ENCODE measurements at regions not wholly inside any gene's neighbourhood (a gene's known extent, or its start where the extent isn't known, plus 50 kb on each side); places are given as distances from the start of the nearest gene placed in this dataset.

DNA sequence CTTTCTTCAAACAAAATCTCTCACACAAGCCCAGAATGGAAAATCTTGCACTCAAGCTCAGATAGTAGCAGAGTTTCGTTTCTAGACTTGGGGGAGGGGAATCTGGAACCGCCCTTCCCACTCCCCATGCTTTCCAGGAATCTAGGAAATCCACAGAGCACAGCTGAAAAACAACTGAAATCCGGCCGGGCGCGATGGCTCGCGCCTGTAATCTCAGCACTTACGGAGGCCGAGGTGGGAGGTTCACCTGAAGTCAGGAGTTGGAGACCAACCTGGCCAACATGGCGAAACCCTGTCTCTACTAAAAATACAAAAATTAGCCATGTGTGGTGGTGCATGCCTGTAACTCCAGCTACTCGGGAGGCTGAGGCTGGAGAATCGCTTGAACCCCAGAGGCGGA lies 127.3 kb upstream of the SLC34A2 start:
- DNase-seq (ENCODE audit: low spot score): no peak

DNA sequence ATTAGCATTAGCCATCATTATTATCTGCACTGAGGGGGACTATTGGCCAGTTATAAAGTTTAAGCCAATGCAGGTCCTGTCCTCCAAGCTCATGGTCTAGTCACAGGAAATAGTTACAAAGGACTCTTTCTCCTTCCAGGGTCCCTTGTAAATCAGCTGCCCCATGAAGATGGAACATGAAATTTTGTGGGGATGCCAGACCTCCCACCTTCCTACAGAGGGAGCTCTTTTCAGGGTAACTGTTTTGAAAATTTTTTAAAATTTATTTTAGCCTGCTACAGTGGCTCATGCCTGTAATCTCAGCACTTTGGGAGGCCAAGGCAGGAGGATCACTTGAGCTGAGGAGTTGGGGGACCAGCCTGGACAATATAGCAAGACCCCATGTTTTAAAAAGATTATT lies 124.4 kb upstream of the SLC34A2 start:
- DNase-seq (ENCODE audit: low spot score): no peak

DNA sequence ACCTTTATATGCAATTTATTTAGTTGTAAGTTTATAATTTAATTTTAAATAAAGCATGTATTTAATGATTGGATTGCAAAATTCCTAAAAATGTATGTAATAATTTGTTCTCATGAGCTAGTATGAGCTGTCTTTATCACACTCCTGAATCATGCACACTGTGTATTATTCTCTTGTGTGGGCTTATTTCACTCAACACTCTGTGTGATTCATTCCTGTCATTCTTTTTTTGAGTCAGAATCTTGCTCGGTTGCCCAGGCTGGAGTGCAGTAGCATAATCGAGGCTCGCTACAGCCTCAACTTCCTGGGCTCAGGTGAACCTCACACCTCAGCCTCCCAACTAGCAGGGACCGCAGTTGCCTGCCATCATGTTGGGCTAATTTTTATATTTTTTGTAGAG lies 123.1 kb upstream of the SLC34A2 start:
- DNase-seq (ENCODE audit: low spot score): no peak

DNA sequence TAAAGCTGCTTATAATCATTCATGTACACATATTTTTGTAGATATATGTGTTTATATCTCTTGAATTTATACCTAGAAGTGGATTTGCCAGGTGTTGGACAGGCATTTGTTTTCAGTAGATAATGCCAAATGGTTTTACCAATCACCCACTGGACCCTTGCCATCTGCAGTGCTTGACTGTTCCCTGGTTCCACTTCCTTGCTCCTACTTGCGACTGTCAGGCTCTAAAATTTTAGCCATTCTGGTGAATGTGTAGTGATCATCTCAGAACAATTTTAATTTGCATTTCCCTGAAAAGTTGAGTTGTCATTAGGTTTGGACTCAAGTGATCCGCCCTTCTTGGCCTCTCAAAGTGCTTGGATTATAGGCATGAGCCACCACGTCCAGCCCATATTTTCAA lies 122.4 kb upstream of the SLC34A2 start:
- DNase-seq (ENCODE audit: low spot score): no peak

DNA sequence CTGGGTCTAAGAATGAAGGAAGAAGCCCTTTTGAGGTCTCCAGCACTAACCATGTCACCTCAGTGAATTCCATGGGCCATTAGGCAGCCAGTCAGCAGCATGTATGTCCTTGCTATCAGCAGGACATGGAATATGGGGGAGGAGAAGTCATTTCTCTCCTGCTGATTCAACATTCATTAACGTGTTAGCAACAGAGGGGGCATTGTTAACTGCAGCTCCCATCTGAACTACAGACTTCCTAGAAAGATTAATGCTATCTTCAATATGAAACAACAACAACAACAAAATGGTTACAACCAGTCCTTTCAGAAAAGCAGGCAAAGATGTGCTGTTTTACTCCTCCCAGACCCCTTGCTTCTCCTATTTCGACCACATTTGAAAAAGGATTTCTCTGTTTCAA lies 120.4 kb upstream of the SLC34A2 start:
- peak; percentile 91 for DNase-seq (ENCODE audit: low spot score)

DNA sequence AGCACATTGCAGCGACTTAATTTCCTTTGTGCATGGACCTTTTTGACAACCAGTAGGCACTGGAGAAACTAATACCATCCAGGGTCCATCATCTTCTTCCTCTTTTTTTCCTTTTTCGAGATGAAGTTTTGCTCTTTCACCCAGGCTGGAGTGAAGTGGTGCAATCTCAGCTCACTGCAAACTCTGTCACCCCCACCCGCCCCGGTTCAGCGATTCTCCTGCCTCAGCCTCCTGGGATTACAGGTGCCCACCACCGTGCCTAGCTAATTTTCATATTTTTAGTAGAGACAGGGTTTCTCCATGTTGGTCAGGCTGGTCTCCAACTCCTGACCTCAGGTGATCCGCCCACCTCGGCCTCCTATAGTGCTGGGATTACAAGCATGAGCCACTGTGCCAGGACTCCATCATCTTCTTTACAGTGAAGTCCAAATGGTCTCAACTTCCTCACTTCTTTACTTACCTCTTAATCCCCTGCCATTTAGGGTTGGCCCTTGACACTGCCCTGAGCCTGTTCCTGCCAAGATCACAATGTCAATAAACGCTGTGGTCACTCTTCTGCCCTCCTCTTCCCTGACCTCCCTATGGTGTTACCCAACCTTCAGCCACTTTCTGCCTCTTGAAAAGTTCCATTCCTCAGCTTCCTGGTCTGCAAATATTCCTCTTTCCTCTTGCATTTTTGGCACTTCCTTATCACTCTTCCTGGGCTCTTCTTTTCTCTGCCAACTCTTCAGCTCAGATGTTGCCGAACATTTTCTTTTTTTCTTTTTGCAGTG lies 119.8 kb upstream of the SLC34A2 start:
- no peak for DNase-seq (ENCODE audit: low spot score)

DNA sequence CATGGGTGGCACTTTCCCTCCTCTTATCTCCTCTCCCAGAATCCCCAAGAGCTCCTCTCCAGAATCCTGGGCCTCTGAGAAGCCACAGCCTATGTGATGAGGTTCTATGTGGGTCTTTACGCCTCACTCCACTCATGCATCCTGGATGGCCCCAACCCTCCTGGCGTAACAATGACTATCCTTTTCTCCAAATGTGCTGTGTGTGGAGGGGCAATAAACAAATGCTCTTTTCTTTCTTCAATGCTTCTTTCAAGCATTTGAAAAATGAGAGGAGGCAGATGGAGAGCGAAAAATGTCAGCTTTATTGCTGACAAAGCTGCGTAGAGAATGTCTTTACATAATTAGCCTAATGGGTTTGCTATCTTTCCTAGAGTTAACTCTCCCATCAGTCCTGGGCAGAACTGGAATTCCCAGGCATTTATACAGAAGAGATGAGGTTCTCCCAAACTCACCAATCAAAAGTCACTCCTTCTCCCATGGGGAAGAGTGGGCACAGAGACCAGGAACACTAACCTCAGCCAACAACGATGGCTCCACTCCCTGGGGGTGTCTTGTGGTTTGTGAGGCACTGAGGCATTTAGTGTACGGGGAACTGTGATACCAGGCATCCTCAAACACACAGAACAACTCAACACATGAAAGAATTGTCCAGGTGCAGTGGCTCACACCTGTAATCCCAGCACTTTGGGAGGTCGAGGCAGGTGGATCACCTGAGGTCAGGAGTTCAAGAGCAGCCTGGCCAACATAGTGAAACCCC lies 118.9 kb upstream of the SLC34A2 start:
- DNase-seq (ENCODE audit: low spot score): peak; percentile 74

DNA sequence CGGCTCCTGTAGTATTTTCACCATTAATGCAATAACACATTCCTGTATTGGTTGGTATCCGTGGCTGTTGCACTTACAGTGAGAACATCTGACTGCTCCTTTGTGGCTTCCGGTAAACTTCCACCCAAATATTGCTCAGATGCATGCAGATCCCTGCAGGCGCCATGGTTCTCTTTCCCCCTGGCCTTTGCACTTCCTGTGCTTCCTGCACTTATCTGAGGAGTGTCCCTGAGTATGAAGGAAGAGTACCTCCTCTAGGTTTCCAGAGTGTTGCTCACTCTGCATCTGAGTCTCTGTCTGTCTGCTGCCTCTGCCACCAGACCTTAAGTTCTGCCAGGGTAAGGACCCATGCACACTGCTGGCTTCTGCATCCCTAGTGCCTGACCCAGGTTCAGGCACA lies 117.2 kb upstream of the SLC34A2 start:
- no peak for DNase-seq (ENCODE audit: low spot score)

DNA sequence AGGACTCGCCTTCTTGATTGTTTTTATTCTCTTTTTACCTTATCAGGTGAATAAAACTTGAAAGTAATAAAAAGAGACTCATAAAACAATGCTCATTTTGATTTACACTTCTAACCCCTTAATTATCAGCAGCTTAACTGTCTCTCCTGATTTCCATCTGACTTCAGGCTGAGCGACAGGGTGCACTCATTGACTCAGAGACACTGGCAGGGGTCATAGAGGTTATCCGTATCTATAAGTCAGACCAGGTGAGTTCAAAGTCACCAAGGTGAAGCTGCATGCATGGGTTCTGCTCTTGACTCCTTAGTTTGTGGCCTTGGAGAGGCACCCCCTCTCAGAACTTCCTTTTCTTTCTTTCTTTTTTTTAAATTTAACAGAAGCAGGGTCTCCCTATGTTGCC lies 116.4 kb upstream of the SLC34A2 start:
- DNase-seq (ENCODE audit: low spot score): no peak

DNA sequence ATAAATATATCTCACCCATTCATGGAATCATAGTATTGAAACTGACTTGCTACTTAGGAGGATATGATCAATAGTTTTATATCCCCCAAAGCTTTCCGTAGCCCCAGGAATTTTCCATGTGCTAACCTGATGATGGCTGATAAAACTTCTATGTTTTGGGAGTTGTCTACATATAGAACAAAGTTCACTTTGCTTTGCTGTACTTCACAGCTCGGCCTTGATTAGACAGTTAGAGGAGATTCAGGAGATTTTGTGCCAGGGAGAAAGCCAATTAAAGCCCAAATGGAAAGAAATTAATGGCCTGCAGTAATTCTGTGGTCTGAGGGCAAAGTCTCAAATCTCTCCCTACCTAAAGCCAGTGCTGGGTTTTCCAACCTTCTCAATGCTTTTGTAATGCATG lies 114.9 kb upstream of the SLC34A2 start:
- DNase-seq (ENCODE audit: low spot score): no peak

DNA sequence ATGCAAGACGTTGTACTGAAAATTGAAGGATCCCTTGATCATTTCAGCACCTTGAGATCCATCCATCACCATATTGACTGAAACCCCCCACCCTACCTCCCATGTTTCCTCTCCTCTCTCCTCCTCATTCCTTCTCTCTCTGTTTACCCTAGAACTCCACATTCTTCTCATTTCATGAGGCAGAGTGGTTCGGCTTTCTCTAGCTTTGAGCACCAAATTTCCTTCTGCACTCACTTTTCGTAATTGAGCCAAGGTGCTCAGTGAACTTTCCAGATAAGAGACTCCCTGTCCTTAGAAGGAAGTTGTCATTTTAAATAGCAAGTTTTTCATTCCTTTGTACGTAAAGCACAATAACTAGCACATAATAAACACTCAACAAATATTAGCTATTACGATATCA lies 108.3 kb upstream of the SLC34A2 start:
- DNase-seq (ENCODE audit: low spot score): no peak

DNA sequence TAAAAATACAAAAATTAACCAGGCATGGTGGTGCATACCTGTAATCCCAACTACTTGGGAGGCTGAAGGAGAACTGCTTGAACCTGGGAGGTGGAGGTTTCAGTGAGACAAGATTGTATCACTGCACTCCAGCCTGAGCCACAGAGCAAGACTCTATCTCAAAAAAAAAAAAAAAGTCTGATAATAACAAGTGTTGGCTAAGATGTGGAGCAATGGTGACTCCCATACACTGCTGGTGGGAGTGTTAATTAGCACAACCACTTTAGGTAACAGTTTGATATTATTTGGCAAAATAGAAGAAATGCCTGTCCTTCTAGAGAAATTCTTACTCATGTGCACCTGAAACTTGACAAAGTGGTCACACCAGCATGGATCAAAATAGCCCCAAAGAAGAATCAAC lies 106.2 kb upstream of the SLC34A2 start:
- DNase-seq (ENCODE audit: low spot score): no peak

DNA sequence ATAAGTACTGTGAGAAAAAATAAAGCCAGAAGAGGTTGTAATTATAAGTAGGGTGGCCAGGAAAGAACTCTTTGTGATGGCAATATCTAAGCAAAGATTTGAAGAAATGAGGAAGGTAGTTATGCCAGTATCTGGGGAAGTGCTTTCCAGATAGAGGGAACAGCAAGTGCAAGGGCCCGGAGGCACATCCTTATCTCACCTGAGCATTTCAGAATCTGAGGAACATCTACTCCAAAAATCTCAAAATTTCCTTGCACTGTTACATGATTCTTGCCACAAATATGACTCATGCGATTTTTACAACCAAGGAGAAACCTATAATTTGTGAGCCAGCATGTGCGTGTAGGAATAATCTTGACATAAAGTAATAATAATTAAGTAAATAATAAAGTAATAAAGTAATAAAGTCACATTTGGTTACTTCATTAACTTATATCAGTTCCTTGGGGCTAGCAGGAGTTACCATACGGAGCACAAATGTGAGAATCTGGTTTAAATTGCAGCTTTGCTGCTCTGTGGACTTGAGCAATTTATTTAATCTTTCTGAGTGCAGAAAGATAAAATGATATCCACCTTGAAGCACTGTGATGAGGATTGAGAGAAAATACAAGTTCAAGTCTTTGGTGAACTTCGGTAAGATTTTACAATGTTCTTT lies 105.1 kb upstream of the SLC34A2 start:
- DNase-seq (ENCODE audit: low spot score): no peak

DNA sequence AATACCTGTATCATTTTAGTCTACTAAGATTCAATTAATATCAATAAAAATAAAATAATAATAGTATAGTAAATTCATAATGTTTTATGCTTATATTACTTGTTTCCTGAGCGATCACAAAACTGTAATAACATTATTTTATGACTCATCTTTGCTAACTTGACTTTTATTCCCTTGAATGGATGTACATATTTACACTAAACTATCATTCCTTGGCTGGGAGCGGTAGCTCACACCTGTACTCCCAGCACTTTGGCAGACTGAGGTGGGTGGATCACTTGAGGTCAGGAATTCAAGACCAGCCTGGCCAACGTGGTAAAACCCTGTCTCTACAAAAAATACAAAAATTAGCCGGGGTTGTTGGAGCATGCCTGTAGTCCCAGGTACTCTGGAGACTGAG lies 104.0 kb upstream of the SLC34A2 start:
- no peak for DNase-seq (ENCODE audit: low spot score)

DNA sequence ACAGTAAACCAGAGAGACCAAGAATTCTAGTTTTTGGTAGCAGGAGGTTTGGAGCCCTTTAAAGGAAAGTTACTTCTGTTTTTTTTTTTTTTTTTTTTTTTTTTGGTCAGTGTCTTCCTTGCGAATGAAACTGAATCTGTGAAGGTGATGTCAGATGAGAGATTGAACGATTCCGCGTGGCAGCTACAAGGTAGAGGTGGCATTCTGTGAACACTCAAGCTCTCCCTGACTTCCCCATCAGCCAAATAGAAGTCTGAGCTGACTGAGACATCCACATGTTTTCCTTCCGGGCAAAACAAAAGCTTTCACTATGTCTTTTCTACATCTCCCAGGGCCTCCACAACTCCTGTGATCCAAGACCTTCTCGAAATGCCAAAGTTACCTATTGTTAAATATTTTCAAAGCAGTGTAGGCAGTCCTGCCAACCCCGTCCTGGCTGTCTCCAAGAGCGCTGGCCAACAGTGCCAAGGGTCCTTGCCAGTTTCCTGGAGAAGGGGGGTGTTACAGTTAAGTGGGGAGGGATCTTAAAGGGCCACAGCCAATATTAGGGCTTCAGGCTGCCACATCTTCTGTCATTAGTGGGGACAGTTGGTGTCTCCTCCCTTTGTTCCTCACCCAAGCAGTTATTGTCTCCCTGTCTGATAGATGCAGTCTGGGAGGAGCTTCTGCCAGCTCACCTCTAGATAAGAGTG lies 102.9 kb upstream of the SLC34A2 start:
- DNase-seq (ENCODE audit: low spot score): peak; percentile 29

DNA sequence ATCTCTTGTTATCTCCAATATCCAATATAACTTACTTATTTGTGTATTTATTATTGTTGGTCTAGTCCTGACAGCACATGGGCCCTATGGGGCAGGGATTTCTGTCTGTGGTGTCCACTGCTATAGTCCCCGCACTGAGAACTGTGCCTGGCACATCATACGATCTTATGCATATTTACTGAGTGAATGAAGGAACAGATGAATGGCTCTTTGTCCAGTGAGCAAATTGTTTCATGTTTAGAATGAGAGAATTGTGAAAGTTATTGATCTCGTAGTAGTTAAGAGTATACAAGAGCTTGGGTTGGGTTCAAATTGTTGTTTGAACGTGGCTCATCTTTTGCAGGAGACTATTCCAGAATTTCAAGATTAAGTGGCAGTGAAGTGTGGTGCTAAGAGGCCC lies 96.1 kb upstream of the SLC34A2 start:
- DNase-seq (ENCODE audit: low spot score): no peak

DNA sequence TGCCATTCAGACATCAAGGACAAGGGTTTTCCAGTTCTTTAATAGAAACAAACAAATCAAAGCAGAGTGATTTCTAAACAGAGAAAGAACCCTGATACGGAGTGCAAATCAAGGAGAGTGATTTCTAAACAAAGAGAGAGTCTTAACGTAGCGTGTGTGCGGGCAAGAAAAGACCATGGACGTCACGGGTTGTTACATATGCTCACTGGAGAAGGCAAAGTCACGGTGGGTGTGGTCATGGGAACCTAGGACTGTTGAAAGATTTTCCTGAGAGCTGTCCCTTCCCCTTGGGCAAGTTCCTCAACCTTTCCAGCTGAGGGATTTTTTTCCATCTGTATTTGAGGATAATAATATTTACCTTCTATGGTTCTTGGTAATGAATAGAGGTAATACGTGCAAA lies 95.0 kb upstream of the SLC34A2 start:
- no peak for DNase-seq (ENCODE audit: low spot score)

DNA sequence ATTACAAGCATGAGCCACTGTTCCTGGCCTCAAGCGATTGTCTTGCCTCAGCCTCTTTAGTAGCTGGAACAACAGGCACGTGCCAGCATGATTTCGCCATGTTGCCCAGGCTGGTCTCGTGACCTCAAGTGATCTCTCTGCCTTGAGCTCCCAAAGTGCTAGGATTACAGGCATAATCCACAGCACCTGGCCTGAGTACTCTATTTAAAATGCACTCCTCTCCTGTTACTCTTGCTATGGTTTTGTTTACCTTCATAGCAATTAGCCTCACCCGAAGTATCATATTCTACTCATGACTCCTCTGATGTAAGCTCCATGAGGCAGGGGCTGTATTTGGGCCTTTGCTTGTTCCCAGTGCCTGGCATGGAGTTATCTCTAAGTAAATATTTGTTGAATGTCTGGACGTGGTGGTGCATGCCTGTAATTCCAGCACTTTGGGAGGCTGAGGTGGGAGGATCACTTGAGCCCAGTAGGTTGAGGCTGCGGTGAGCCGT lies 92.5 kb upstream of the SLC34A2 start:
- peak; percentile 42 for DNase-seq (ENCODE audit: low spot score)

DNA sequence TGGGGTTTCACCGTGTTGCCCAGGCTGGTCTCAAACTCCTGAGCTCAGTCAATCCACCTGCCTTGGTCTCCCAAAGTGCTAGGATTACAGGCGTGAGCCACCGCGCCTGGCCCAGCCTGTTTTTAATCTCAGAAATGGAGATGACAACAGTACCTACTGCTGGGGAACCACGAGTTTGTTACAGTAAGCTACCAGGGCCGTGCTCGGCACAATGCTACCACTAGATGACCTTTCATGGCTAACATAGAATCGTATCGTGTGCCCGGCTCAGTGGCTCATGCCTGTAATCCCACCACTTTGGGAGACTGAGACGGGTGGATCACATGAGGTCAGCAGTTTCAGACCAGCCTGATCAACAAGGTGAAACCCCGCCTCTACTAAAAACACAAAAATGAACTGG lies 90.8 kb upstream of the SLC34A2 start:
- DNase-seq (ENCODE audit: low spot score): no peak

DNA sequence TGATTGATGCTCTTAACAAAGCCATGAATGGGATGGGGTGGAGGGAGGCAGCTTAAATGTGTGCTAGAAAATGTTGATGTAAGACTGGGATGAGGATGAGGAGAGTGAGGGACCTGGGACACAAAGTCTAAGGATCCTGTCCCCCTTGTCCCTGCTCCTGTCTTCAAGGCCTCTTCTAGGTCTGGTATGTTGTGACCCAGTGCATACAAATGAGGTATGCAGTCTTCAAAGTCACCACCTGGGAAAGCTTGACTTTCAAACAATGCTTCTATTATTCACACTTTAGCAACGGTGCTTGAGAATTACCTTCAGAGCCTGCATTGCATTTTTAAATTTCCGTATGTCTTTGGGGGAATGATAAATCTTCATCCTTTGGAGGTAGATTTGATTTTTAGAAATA lies 88.4 kb upstream of the SLC34A2 start:
- DNase-seq (ENCODE audit: low spot score): no peak

DNA sequence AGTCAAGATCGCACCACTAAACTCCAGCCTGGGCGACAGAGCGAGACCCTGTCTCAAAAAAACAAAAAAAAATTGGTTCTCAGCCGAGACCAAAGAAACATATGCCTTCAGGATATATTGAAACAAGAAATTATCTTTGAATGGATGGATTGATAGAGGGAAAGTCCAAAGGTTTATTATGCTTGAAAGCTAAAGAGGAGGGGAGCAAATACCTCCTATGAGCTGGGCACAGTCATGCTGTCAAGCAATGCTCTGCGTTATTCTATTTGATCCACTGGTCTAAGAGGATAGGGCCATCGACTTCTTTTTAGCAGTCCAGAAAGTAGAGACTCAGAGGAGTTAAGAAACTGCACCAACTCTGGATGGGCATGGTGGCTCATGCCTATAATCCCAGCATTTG lies 85.9 kb upstream of the SLC34A2 start:
- DNase-seq (ENCODE audit: low spot score): no peak

DNA sequence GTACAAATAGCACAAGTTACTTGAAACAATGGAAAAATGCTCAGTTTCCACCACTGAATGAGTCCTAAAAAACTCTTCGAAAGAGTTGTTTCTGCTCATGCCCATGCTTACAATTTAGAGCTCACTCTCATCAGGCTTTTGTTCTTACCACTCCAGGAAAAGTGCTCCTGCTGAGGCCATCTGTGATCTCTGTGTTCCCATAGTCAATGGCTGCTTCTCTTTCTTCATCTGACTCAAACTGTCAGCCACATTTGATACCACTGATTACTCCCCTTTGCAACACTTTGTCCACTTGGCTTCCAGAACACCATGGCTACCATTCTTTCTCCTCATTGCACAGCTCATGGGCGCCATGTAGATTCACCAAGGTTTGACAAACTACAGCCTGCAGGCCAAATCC lies 80.0 kb upstream of the SLC34A2 start:
- no peak for DNase-seq (ENCODE audit: low spot score)

DNA sequence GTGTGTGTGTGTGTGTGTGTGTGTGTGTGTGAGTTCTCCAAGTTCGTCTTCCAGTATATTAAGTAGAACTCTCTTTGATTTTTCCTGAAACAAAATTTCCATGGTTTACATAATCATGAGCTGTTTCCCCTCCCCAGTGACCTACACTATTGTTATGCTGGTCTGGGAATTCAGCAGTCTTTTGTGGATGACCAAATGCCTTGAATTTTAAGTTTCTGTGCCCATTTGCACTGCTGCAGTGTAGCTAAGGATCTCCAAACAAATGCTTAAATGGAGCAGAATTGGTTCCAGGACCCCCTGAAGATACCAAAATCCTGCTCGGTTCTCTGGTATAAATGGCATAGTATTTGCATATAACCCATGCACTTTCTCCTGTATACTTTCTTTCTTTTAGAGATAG lies 77.2 kb upstream of the SLC34A2 start:
- DNase-seq (ENCODE audit: low spot score): no peak

Data from kidney tubule cell (primary cell).